ENCODE measurements at regions not wholly inside any gene's neighbourhood (a gene's known extent, or its start where the extent isn't known, plus 50 kb on each side); places are given as distances from the start of the nearest gene placed in this dataset.
"Not testable (repeated sequence)": the region's sequence is repeated elsewhere in the genome, so short reads cannot be mapped to it uniquely, and the experiment has no call there.

GRCh38 chr12:32010631-32011336 lies 51.6 kb downstream of the RESF1 start:
- in situ Hi-C loops (cut with HindIII; ENCODE audit: low pct_ligation_motif_present, low pct_unique_long_range_greater_than_20kb, low sequenced_read_pairs) = no loop called here
- DNase-seq = no peak

DNA sequence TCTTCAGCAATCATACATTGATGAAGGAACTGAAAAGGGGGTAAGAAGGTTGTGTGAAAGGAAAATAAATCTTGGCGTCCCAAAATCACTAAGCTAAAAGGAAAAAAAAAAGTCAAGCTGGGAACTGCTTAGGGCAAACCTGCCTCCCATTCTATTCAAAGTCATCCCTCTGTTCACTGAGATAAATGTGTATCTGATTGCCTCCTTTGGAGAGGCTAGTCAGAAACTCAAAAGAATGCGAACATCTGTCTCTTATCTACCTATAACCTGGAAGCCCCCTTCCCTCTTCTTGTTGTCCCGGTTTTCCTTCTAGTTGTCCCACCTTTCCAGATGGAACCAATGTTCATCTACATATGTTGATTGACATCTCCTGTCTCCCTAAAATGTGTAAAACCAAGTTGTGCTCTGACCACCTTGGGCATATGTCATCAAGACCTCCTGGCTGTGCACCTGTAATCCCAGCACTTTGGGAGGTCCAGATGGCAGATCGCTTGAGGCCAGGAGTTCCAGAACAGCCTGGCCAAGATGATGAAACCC lies 53.1 kb downstream of the RESF1 start:
- DNase-seq = no peak
- in situ Hi-C loops (cut with HindIII; ENCODE audit: low pct_ligation_motif_present, low pct_unique_long_range_greater_than_20kb, low sequenced_read_pairs) = no loop called here

- no peak for DNase-seq
- in situ Hi-C loops (cut with HindIII; ENCODE audit: low pct_ligation_motif_present, low pct_unique_long_range_greater_than_20kb, low sequenced_read_pairs) = no loop called here
These were observed 55.8 kb downstream of the RESF1 start for GRCh38 chr12:32015036-32015435.

DNA sequence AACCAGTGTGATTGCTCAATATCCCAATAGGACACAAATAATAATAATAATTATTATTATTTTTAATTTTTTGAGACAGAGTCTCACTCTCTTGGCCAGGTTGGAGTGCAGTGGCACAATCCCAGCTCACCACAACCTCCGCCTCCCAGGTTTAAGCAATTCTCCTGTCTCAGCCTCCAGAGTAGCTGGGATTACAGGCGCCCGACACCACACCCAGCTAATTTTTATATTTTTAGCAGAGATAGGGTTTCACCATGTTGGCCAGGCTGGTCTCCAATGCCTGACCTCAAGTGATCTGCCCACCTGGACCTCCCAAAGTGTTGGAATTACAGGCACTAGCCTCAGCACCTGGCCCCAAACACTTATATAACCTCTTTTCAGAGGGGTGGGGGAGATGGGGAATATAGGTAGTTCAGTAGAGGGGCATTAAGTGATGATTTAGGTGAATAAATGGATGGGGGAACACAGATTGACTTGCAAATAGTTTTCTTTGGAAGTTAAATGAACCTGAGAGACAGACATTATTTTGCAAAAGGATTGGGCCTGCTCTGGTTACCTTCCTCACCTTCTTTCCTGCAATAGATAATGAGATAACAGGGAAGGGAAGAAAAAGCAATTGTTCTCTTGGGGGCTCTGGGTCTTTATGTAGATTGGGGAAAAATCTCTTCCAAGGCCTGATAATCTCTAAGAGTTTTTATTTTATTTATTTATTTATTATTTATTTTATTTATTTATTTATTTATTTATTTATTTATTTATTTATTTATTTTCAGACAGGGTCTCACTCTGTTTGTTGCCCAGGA lies 57.7 kb downstream of the RESF1 start:
- no peak for DNase-seq
- in situ Hi-C loops (cut with HindIII; ENCODE audit: low pct_ligation_motif_present, low pct_unique_long_range_greater_than_20kb, low sequenced_read_pairs) = no loop called here

DNA sequence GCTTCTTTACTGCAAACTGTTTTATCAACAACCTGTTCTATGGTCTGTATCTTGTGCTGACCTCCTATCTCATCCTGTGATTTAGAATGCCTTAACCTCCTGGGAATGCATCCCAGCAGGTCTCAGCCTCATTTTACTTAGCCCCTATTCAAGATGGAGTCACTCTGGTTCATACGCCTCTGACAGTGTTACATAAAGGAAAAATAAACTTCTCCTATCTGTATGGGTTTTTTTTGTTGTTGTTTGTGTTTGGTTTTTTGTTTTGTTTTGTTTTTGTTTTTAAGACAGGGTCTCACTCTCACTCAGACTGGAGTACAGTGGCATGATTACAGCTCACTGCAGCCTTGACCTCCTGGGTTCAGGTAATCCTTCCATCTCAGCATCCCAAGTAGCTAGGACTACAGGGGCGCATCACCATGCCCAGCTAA lies 62.1 kb downstream of the RESF1 start:
- in situ Hi-C loops (cut with HindIII; ENCODE audit: low pct_ligation_motif_present, low pct_unique_long_range_greater_than_20kb, low sequenced_read_pairs) = no loop called here
- DNase-seq = no peak

- DNase-seq; in situ Hi-C loops (cut with HindIII; ENCODE audit: low pct_ligation_motif_present, low pct_unique_long_range_greater_than_20kb, low sequenced_read_pairs): not testable (repeated sequence)
These were observed 63.2 kb downstream of the RESF1 start for GRCh38 chr12:32022387-32022786.

DNA sequence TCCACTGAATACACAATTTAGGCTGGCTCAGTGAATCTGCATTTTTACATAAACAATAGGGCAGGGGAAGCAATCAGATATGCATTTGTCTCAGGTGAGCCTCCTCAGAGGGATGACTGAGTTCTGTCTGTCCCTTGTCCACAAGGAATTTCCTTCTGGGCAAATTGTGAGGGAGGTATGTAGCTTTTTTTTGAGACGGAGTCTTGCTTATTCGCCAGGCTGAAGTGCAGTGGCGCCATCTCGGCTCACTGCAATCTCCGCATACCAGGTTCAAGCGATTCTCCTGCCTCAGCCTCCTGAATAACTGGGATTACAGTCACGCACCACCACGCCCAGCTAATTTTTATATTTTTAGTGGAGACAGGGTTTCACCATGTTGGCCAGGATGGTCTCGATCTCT lies 64.6 kb downstream of the RESF1 start:
- DNase-seq; in situ Hi-C loops (cut with HindIII; ENCODE audit: low pct_ligation_motif_present, low pct_unique_long_range_greater_than_20kb, low sequenced_read_pairs): not testable (repeated sequence)

DNA sequence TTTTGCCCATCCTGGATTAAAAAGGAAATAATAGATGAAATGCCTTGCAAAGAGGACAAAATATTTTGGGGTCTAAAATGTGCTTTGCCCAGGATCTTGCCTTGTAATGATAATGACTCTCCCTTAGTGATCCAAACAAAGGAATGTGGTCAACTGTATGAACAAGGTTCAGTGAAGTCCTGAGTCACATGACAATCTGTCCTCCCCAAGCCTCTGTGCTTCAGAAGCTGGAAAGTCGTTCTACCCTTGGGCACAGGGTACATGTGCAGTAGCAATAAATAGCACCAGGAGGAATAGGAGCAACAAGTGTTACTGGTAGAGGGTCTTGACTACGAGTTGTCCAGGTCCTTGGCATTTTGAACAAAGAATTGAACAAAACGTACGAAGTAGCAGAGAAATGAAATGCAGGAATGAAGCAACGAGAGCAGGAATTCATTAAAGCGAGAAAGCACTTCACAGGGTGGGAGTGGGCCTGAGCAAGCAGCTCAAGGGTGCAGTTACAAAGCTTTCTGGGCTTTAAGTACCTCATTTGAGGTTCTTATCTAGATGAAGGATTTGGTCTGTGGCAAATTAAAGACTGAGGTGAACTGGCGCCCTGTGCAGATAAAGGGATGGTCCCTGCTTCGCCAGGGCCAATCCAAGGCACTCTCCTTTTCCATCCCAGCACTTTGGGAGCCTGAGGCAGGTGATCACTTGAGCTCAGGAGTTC lies 65.8 kb downstream of the RESF1 start:
- in situ Hi-C loops (cut with HindIII; ENCODE audit: low pct_ligation_motif_present, low pct_unique_long_range_greater_than_20kb, low sequenced_read_pairs) = no loop called here
- no peak for DNase-seq

DNA sequence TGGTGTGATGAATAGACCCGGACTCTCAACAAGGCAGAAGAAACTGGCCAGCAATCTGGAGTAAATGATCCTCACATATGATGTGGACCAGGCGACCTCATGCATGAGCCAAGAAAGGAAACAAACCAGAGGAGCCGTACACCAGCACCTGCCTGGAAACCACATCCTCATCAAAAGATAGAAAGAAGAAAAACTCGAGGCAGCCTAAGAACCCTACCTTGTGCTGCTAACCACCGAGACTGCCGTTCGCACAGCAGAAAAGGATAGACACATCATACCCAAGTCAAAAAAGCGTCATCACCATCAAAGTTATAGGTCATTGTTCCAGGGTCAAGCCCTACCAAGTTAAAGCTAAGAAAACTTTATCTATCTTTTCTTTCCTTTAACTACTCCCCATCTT lies 66.7 kb downstream of the RESF1 start:
- no peak for DNase-seq
- in situ Hi-C loops (cut with HindIII; ENCODE audit: low pct_ligation_motif_present, low pct_unique_long_range_greater_than_20kb, low sequenced_read_pairs) = no loop called here

DNA sequence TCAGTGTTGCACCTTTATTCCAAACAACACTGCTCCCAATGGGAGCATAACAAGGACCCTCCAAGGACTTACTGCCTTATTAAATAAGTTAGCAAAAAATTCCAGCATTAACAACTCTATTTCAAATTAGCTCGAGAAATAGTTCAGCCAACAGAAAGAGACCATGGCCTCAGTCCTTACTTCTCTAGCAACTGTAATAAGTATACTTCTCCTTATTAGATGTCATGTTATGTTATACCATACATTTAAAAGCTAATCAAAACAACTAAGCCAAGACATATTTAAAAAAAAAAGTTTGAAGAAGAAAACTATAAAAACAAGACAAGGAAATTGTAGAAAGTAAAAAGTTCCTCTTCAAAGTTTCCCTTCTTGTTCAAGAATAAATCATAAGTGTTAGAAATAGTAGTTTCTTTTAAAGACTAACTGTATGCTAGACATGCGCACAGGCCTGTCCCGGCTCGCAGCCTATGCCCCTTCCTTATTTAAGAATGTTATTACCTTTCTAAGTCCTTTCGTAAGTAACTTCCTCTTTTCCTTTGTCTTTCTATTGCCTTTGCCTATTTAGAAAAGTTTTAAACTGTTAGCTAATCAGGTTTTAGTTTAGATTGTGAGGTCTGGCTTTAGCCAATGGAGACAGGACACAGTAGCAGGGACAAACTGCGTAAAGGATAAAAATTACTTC lies 68.6 kb downstream of the RESF1 start:
- DNase-seq = no peak
- in situ Hi-C loops (cut with HindIII; ENCODE audit: low pct_ligation_motif_present, low pct_unique_long_range_greater_than_20kb, low sequenced_read_pairs) = no loop called here

GRCh38 chr12:32030151-32030550 lies 70.9 kb downstream of the RESF1 start:
- no peak for DNase-seq
- in situ Hi-C loops (cut with HindIII; ENCODE audit: low pct_ligation_motif_present, low pct_unique_long_range_greater_than_20kb, low sequenced_read_pairs) = no loop called here

DNA sequence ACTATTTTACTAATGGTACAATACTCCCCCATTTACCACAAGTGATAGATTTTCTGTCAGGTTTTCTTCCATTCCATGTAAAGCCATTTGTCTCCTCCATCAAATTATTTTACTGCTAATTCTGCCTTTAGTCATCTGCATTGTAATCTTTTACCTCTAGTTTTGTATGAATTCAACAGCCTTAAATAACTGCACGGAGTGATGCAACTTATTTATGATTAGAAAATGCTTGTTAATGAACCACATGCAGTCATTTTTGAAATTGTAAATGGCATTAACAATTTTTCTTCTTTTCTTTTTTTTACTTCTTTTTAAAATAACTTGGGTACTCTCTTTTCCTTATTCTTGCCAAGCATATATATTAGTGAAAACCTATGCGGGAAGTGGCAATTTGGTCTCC lies 71.5 kb downstream of the RESF1 start:
- in situ Hi-C loops (cut with HindIII; ENCODE audit: low pct_ligation_motif_present, low pct_unique_long_range_greater_than_20kb, low sequenced_read_pairs) = no loop called here
- no peak for DNase-seq

DNA sequence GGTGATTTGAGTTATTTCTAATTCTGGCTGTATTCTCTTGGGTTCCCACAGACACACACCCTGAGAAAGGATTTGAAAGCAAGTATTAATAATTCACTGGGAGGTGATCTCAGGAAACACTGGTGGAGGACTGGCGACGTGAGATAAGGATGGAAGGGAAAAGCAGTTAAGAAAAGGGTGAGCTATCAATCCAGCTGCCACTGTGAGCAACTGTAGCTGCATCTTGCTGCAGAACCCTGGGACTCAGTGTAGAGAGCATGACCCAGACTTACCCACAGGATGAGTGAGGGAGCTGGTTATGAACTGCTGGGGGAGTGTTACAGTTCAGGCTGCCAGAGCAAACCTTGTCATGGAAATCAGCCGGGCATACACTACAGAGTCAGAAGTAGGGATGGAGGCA lies 71.9 kb downstream of the RESF1 start:
- no peak for DNase-seq
- in situ Hi-C loops (cut with HindIII; ENCODE audit: low pct_ligation_motif_present, low pct_unique_long_range_greater_than_20kb, low sequenced_read_pairs) = no loop called here

GRCh38 chr12:32032205-32032810 lies 73.1 kb downstream of the RESF1 start:
- DNase-seq = no peak

DNA sequence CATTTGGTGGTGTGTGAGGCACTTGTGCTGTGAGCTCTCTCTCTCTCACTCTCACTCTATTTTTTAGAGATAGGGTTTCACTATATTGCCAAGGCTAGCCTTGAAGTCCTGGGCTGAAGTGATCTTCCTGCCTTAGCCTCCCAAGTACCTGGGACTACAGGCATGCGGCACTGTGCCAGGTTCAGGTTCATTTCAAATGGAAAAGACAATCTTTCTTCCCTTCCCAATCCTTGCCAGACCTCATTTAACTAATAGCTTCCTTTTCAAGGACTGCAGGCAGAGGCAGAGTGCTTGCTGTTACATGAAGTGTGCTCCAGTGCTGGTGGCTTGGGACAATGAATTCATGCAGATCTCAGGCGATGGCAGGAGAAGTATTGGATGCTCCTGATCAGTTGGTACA lies 73.2 kb upstream of the BICD1 start:
- in situ Hi-C loops (cut with HindIII; ENCODE audit: low pct_ligation_motif_present, low pct_unique_long_range_greater_than_20kb, low sequenced_read_pairs) = no loop called here
- no peak for DNase-seq

More at GRCh38 chr12:32032205-32032810, 73.1 kb downstream of the RESF1 start:
- in situ Hi-C loops (cut with HindIII; ENCODE audit: low pct_ligation_motif_present, low pct_unique_long_range_greater_than_20kb, low sequenced_read_pairs) = no loop called here

DNA sequence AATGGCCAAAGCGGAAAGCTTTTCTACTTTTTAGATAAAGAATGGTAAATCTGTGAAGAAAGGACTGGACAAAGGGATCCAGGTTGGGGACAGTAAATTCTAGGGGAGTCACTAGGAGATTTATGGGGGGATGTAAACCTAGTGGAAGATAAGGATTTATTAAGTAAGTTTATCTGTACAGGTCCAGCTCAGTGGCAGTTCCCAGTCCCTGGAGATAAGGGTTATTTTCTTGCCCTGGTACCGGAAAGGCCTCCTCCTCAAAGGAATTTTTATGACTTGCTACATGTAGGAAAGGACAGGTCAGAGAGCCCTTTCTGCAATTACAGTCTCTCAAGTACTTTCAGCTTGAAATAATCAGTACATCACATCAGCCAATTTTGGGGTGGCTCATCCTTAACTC lies 72.6 kb upstream of the BICD1 start:
- no peak for DNase-seq
- in situ Hi-C loops (cut with HindIII; ENCODE audit: low pct_ligation_motif_present, low pct_unique_long_range_greater_than_20kb, low sequenced_read_pairs) = no loop called here

DNA sequence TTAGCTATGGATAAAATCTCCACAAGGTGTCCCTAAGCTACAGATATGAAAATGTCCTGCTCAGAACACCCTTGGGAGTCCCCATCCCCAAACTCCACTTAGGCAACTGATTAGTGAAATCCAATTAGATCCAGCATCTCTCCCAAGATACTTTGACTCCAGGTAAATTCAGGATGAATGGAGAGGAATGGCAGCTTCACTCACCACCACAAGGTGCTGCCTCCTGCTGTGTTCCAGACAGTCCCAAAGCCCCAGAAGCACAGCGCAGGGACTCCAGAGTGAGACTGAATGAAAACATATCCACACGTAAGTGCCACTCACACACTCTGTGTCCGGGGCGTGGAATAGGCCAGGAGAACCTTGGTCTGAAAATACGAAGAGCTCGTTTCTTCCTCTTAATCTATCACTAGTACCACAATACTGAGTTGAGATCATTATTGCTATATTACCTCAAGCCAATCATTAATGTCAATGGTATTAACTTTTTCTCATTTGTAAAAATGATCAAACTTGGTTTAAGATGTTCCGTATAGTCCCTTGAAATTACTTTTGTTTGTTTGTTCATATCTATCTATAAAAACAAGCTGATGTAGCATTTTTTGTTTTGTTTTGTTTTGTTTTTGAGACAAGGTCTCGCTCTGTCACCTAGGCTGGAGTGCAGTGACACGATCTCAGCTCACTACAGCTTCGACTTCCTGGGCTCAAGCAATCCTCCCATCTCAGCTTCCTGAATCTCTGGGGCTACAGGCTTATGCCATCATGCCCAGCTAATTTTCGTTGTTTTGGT lies 70.0 kb upstream of the BICD1 start:
- in situ Hi-C loops (cut with HindIII; ENCODE audit: low pct_ligation_motif_present, low pct_unique_long_range_greater_than_20kb, low sequenced_read_pairs) = no loop called here
- DNase-seq = no peak

GRCh38 chr12:32039347-32039746 lies 67.3 kb upstream of the BICD1 start:
- in situ Hi-C loops (cut with HindIII; ENCODE audit: low pct_ligation_motif_present, low pct_unique_long_range_greater_than_20kb, low sequenced_read_pairs) = no loop called here
- no peak for DNase-seq

Measured in ACHN (cell line).